Ammon's horn (tissue), 1 donor: ENCODE measurements at regions not wholly inside any gene's neighbourhood (a gene's known extent, or its start where the extent isn't known, plus 50 kb on each side); places are given as distances from the start of the nearest gene placed in this dataset.

ENCODE experiments used
- DNase-seq: peaks from one replicate; pipeline ENCODE4 v3.0.0-alpha.2; 2016; ENCODE audit warnings: low spot score

DNA sequence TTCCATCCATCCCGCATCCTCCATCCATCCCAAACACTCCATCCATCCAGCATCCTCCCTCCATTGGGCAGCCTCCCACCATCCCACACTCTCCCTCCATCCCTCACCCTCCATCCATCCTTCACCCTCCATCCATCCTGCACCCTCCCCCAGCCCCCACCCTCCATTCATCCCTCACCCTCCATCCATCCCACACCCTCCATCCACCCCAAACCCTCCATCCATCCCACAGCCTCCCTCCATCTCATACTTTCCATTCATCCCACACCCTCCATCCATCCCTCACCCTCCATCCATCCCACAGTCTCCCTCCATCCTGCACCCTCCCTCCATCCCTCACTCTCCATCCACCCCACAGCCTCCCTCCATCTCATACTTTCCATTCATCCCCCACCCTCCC lies 60.4 kb downstream of the FOXI2 start:
- peak; percentile 31 for DNase-seq

DNA sequence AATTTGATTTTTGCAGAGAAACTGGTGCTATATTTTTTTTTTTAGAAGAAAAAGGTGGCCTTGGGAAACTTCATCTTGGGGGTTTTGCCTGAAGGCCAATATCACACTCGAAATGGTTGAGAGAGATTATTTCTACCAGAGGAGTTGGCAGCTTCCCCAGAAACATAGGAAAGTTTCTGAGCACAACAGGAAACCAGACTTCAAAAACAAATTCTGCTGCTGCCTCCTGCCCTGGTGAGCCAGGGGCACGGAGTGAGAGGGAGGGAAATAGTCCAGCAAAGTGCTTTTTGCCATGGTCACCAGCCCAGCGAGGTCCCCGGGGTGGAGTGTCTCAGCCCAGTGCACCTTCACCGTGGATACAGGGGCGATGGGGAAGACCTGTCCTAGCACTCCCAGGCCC lies 61.1 kb downstream of the FOXI2 start:
- DNase-seq = no peak

DNA sequence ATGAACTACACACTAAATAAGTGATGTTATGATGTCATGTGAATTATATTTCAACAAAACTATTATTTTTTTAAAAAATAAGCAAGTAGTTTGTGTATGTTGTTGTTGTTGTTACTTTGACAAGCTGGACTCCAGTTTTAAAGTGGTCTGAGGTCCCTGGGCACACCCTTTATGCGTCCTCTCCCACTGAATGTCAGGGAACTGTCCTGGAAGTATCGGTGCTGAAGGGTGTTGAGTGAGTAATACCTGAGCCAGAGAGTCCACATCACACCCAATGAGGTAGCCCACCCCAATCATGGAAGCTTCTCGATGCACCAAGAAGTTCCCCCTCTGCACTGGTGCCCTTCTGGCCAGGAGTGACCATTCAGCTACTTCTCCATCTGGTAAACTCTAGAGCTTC lies 64.3 kb downstream of the FOXI2 start:
- no peak for DNase-seq

DNA sequence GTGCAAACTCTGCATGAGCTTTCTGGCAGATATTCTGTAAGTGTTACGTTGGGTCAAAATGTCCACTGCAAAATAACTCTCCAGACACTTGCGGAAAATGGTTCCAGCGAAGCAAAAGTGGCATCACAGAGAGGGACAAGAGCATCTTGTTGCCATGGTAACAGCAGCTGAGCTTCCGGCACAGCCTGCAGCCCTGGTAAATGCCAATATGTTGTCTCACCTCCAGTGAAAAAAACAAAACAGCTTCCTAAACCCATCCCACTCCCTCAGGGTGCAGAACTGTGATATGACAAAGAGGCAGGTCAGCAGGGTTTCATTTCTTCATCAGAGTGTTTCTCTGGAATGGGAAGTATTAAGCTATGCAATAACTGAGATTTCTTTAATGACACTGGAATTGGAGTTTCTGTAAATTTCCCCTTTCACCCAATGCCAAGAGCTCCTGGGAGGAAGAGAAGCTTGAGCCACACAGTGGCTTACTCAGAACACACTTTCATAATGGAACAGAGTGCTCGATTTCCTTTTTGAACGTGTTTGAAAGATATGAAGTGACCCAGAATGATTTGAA lies 65.6 kb downstream of the FOXI2 start:
- DNase-seq = no peak

DNA sequence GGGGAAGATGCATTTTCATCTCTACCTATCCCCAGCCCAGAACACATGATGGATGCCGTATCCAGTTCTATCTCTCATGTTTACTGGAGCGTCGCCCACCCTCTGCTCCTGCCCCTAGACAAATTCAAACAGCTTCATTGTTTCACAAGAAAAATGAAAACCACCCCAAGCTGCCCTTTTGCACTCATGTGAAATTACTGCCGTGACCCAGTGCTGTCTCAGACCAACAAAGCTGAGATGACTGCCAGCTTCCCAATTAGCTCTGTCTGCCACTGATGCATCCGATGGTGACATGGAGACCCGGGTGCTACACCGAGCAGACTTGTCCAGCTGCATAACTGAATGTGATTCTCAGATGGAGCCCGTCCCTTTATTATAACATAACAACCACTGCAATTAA lies 67.7 kb downstream of the FOXI2 start:
- no peak for DNase-seq

DNA sequence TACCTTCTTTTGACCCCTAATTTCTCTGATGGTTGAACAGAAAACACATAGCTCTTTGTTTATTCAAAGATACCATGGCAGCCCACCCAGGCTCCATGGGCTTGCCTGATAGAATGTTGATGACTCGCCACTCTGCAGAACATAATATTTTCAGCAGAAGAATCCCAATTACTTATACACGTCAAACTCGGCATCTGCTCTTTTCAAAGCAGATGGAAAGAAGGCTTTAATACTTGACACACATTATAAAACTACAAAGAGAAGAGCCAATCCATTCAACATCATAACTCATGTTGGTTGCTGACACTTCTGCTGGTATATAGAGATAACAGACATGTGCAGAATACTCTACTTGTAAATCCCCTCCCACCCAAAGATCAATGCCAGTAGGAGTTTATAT lies 69.0 kb downstream of the FOXI2 start:
- DNase-seq = no peak

DNA sequence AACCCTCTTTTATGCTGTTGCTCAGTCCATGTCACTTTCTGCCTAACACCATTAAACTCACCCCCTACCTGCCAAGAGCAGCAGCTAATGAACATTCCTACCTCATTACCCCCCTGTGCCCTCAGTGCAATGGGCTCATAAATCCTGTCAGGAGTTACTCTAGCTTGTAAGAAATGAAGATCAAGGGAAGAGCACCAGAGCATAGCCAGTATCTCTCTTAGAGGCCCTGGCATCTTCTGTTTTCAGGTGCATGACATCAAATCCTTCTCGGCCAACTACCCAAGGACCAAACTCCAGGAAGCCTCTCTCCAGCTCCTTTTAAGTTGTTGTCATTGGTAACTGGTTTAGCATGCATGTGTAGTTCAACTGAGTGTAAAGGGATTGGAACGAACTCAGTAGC lies 75.1 kb downstream of the FOXI2 start:
- no peak for DNase-seq

DNA sequence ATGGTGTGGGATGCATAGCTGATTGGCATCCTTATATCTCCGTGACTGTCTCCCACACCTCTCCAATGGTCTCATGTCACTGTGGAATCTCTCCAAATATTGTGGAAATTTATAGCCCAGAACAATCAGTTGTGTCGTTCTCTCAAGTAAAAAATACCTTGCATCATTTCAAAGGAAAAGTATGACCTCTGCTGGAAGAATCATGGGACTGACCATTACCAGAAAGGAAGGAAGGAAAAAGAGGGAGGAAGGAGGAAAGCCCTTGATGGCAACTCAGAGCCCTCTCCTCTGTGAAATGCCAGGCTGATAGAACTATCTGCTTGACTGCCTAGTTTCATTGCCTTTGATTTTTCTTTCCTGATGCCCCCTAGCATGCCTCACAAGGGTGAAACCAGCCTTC lies 76.3 kb downstream of the FOXI2 start:
- no peak for DNase-seq

DNA sequence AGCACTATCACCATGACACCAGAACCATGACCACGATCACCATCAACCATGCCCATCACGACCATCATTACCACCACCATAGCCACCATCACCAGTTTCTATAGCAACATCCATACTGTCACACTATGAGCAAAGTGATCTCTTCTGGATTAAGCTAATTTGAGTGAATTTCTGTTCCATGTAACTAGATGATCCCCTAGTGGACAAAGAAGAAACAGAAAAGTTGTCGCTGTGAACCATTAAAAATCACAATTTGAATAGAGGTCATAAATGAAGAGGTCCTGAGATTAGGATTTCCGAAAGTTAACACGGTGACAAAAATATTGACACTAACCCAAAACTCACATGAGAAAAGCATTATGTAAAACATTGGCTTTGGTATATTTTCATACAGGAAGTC lies 77.6 kb downstream of the CLRN3 start:
- no peak for DNase-seq

DNA sequence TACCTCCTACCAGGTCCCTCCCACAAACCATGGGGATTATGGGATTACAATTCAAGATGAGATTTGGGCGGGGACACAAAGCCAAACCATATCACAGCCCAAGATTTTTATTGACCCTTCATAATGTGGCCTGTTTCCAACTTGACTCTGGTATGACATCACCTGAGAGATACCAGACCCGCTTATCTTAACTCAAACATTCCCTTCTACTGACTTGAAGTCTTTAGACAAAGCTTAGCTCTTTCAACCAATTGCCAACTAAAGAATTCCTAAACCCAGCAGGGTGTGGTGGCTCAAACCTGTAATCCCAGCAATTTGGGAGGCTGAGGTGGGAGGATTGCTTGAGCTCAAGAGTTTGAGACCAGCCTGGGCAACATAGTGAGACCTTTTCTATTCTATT lies 67.9 kb downstream of the CLRN3 start:
- DNase-seq = no peak

DNA sequence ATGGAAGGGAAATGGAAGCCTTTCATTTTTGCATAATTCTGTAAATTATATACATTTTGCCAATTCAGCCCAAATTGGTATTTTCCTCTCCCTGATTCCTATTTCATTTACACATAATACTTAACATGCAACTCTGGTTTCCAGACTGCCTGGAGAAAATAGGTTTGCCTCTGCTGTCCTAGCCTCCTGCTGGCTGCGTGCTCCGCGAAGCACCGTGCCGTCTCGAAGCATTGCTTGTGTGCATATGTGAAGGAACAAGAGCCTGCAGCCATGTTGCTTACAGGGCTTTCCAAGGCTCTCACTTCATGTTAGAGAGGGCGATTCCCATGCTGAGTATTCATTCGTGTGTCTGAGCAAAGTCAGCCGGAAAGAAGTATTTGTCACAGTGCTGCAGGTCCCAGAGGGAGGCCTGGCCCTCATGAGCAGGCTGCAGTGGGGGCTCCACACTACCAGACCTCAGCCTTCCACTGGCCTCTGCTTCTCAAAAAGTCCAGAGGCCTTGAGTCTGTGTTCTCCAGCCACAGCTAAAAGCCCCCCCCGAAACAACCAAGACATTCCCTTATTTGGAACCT lies 66.5 kb downstream of the CLRN3 start:
- DNase-seq = no peak

DNA sequence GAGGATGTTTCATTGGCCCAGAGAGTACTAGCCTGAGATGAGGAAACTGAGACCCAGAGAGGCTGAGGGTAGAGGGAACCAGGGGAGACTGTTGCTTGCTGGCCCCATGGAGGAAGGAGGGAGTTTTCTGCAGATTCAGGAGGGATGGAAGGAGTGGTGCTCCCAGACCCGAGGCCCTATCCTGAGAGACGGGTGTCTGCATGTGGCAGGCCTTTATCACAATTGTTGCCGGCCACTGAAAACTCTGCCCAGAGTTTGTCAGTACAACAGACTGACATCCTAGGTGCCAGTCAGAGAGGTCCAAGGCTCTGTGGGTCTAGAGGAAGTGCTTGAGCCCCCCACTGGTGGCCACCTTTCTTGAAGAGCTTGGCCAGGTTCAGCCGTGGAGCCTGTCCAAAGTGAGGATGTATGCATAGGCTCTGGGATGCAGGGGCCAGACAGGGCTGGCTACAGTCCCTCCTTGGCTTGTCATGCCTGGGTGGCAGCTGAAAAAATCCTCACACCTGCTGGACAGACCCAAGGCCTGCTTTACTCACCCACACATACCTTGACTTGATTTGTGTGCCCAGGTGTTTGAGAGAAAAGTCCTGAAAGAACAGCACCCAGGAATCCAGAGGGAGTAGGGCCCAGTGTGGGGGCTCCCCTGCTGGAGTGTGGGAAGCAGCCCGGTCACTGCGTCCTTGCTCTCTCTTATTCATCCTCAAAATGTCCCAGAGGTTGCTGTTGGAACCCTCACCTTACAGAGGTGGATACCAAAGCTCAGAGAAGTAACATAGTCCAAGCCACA lies 65.2 kb downstream of the CLRN3 start:
- DNase-seq = no peak
